IMR-90 (cell line): ENCODE measurements at regions not wholly inside any gene's neighbourhood (a gene's known extent, or its start where the extent isn't known, plus 50 kb on each side); places are given as distances from the start of the nearest gene placed in this dataset.

ENCODE experiments used
- ATAC-seq: fragments of 200-7000 bp; cut with Tn5 transposase; 2 replicates; pipeline ENCODE4 v1.9.1; 2020; ENCODE audit warnings: low read depth, mild to moderate bottlenecking, moderate library complexity
- BruUV-seq: library from RNA; stranded (reverse); fragments of 400-500 nt; replicated peaks from 2 replicates; lab custom pipeline; 2021; lab: Mats Ljungman, UMichigan
- CTCF ChIA-PET: fragments of 300-600 bp; formaldehyde crosslinking; extraction: SDS; loops from one replicate; lab custom pipeline; 2021; ENCODE audit warnings: antibody characterized with exemption; lab: Yijun Ruan, JAX
- POLR2A ChIA-PET: fragments of 300-600 bp; sonication (Branson Sonifier 250); formaldehyde crosslinking; loops from one replicate; lab custom pipeline; 2022; ENCODE audit warnings: antibody characterized with exemption; ENCODE audit not compliant: unreplicated experiment; lab: Charles Lee
- DNase-seq: peaks from one replicate; pipeline ENCODE4 v3.0.0; 2013
- H2AFZ ChIP-seq: replicated peaks from 2 replicates; pipeline ENCODE3; 2013; ENCODE audit warnings: low read length, mild to moderate bottlenecking; ENCODE audit not compliant: poor library complexity
- H2AK5ac ChIP-seq: 2 replicates; pipeline ENCODE4 v1.6.1; 2013; ENCODE audit warnings: low read depth, low read length, inconsistent platforms
- H2AK9ac ChIP-seq: replicated peaks from 2 replicates; pipeline ENCODE3; 2013; ENCODE audit warnings: mild to moderate bottlenecking, low read depth, low read length, moderate library complexity; ENCODE audit not compliant: poor library complexity
- H2BK120ac ChIP-seq: 2 replicates; pipeline ENCODE4 v1.6.1; 2013; ENCODE audit warnings: low read depth, low read length, inconsistent platforms
- H2BK15ac ChIP-seq: 3 replicates; pipeline ENCODE4 v1.6.1; 2013; ENCODE audit warnings: low read depth, low read length, inconsistent platforms
- H2BK20ac ChIP-seq: 2 replicates; pipeline ENCODE4 v1.6.1; 2013; ENCODE audit warnings: low read depth, mild to moderate bottlenecking, inconsistent platforms, low read length, moderate library complexity
- H2BK5ac ChIP-seq: 2 replicates; pipeline ENCODE4 v1.6.1; 2013; ENCODE audit warnings: mild to moderate bottlenecking, low read depth, low read length, inconsistent platforms; ENCODE audit not compliant: poor library complexity, severe bottlenecking
- H3K14ac ChIP-seq: replicated peaks from 2 replicates; pipeline ENCODE4 v1.6.1; 2013; ENCODE audit warnings: low read depth, low read length, inconsistent platforms
- H3K18ac ChIP-seq: 2 replicates; pipeline ENCODE4 v1.6.1; 2013; ENCODE audit warnings: low read depth, low read length, control low read depth
- H3K23ac ChIP-seq: 2 replicates; pipeline ENCODE4 v1.6.1; 2013; ENCODE audit warnings: low read depth, low read length, inconsistent platforms
- H3K27ac ChIP-seq: 2 replicates; pipeline ENCODE4 v1.5.1; 2013; ENCODE audit warnings: mild to moderate bottlenecking, control low read depth, low read length; ENCODE audit not compliant: insufficient read depth
- H3K27me3 ChIP-seq: 2 replicates; pipeline ENCODE4 v1.6.1; 2013; ENCODE audit warnings: low read length; ENCODE audit not compliant: control insufficient read depth, insufficient read depth
- H3K36me3 ChIP-seq: 2 replicates; pipeline ENCODE4 v1.6.1; 2013; ENCODE audit warnings: low read length, mixed read lengths; ENCODE audit not compliant: control insufficient read depth, insufficient read depth
- H3K4ac ChIP-seq: 2 replicates; pipeline ENCODE4 v1.6.1; 2013; ENCODE audit warnings: low read depth, low read length, inconsistent platforms
- H3K4me1 ChIP-seq: 2 replicates; pipeline ENCODE4 v1.6.1; 2013; ENCODE audit warnings: low read length, mixed read lengths; ENCODE audit not compliant: control insufficient read depth, insufficient read depth
- H3K4me2 ChIP-seq: 2 replicates; pipeline ENCODE4 v1.6.1; 2013; ENCODE audit warnings: low read depth, mild to moderate bottlenecking, control low read depth, low read length, moderate library complexity
- H3K4me3 ChIP-seq: 2 replicates; pipeline ENCODE4 v1.5.1; 2013; ENCODE audit warnings: low read depth, mild to moderate bottlenecking, control low read depth, low read length, moderate library complexity; ENCODE audit not compliant: insufficient read depth
- H3K56ac ChIP-seq: 2 replicates; pipeline ENCODE4 v1.6.1; 2013; ENCODE audit warnings: low read length, inconsistent platforms; ENCODE audit not compliant: insufficient read depth; ENCODE audit errors: extremely low read depth
- H3K79me1 ChIP-seq, 2 experiments: 2 replicates each; pipeline ENCODE4 v1.6.1; 2013; ENCODE audit warnings: low read length in 2 of 2, inconsistent platforms in 1 of 2, low read depth in 1 of 2
- H3K9ac ChIP-seq: 2 replicates; pipeline ENCODE4 v1.6.1; 2013; ENCODE audit warnings: low read depth, low read length, control low read depth
- H3K9me1 ChIP-seq: 2 replicates; pipeline ENCODE4 v1.6.1; 2013; ENCODE audit warnings: low read length, inconsistent platforms; ENCODE audit not compliant: insufficient read depth
- H3K9me3 ChIP-seq: 2 replicates; pipeline ENCODE4 v1.6.1; 2013; ENCODE audit warnings: low read length; ENCODE audit not compliant: control insufficient read depth, insufficient read depth
- H4K20me1 ChIP-seq: 2 replicates; pipeline ENCODE4 v1.6.1; 2013; ENCODE audit warnings: low read length, inconsistent platforms; ENCODE audit not compliant: insufficient read depth
- H4K5ac ChIP-seq: 2 replicates; pipeline ENCODE4 v1.6.1; 2013; ENCODE audit warnings: mild to moderate bottlenecking, low read depth, low read length, control low read depth
- H4K8ac ChIP-seq, 2 experiments: 2 replicates each; pipeline ENCODE4 v1.6.1; 2013; ENCODE audit warnings: low read depth in 2 of 2, low read length in 2 of 2, control low read depth in 1 of 2, inconsistent platforms in 1 of 2
- H4K91ac ChIP-seq: 2 replicates; pipeline ENCODE4 v1.6.1; 2013; ENCODE audit warnings: low read depth, low read length, inconsistent platforms; ENCODE audit not compliant: insufficient read depth
- BHLHE40 ChIP-seq: fragments of 150-350 bp; IDR thresholded peaks from 2 replicates; pipeline ENCODE4 v1.6.1; 2016; ENCODE audit warnings: mild to moderate bottlenecking, low read depth, low read length
- CEBPB ChIP-seq: IDR thresholded peaks from 2 replicates; pipeline ENCODE4 v1.6.1; 2012; ENCODE audit warnings: low read depth, low read length, improper control_type of control experiment
- CHD1 ChIP-seq: IDR thresholded peaks from 2 replicates; pipeline ENCODE4 v1.6.1; 2012; ENCODE audit warnings: low read depth, low read length, improper control_type of control experiment
- FOS ChIP-seq: fragments of 150-350 bp; IDR thresholded peaks from 2 replicates; pipeline ENCODE4 v1.6.1; 2016; ENCODE audit warnings: low read depth, low read length
- MAFK ChIP-seq: IDR thresholded peaks from 2 replicates; pipeline ENCODE4 v1.6.1; 2012; ENCODE audit warnings: low read depth, low read length, improper control_type of control experiment
- MAZ ChIP-seq: IDR thresholded peaks from 2 replicates; pipeline ENCODE4 v1.6.1; 2012; ENCODE audit warnings: low read depth, mild to moderate bottlenecking, low read length, improper control_type of control experiment, moderate library complexity, borderline replicate concordance
- MXI1 ChIP-seq: IDR thresholded peaks from 2 replicates; pipeline ENCODE4 v1.6.1; 2012; ENCODE audit warnings: low read depth, mild to moderate bottlenecking, low read length, moderate library complexity, borderline replicate concordance
- NFE2L2 ChIP-seq: fragments of 150-350 bp; IDR thresholded peaks from 2 replicates; pipeline ENCODE4 v1.6.1; 2016; ENCODE audit warnings: low read depth, mild to moderate bottlenecking, low read length
- POLR2A ChIP-seq: IDR thresholded peaks from 2 replicates; pipeline ENCODE4 v1.6.1; 2012; ENCODE audit warnings: mild to moderate bottlenecking, low read depth, low read length
- RAD21 ChIP-seq: IDR thresholded peaks from 2 replicates; pipeline ENCODE4 v1.6.1; 2012; ENCODE audit warnings: low read length, improper control_type of control experiment
- RCOR1 ChIP-seq: IDR thresholded peaks from 2 replicates; pipeline ENCODE4 v1.6.1; 2012; ENCODE audit warnings: mild to moderate bottlenecking, low read length, improper control_type of control experiment; ENCODE audit not compliant: insufficient replicate concordance
- RFX5 ChIP-seq: IDR thresholded peaks from 2 replicates; pipeline ENCODE4 v1.8.0; 2012; ENCODE audit warnings: low read depth, mild to moderate bottlenecking, low read length, moderate library complexity
- SMC3 ChIP-seq: fragments of 150-350 bp; IDR thresholded peaks from 2 replicates; pipeline ENCODE4 v1.6.1; 2016; ENCODE audit warnings: low read depth, mild to moderate bottlenecking, antibody characterized with exemption, low read length, moderate library complexity
- WGBS, 2 experiments: methylation state at CpG; one replicate each; pipeline versions ENCODE4 v1.1.5 to v1.1.7; 2013; ENCODE audit warnings: missing lambda C conversion rate in 2 of 2; ENCODE audit not compliant: insufficient read length in 1 of 2; ENCODE audit errors: extremely low coverage in 2 of 2; 5-methylcytosine and 5-hydroxymethylcytosine counted together
- dilution Hi-C: fragments of 300-500 bp; cut with HindIII; formaldehyde crosslinking; loops from one replicate; pipeline ENCODE4 v1.14.3; 2018; ENCODE audit warnings: low sequenced_read_pairs; ENCODE audit not compliant: unreplicated experiment
- in situ Hi-C: fragments of 300-500 bp; cut with MboI; formaldehyde crosslinking; loops from 3 replicates; pipeline ENCODE4 v1.14.3; 2019; ENCODE audit warnings: low sequenced_read_pairs, inconsistent platforms, mixed read lengths
- intact Hi-C: fragments of 100-400 bp; cut with micrococcal nuclease; formaldehyde crosslinking; loops from 2 replicates; pipeline ENCODE4 v1.10.0; 2022
- TF ChIP-seq, protein P1 (sequence below): fragments of 150-350 bp; IDR thresholded peaks from 2 replicates; pipeline ENCODE4 v1.6.1; 2016; ENCODE audit warnings: low read depth, mild to moderate bottlenecking, low read length, moderate library complexity, borderline replicate concordance
- TF ChIP-seq, protein P2 (sequence below): fragments of 150-350 bp; IDR thresholded peaks from 2 replicates; pipeline ENCODE4 v1.6.1; 2017; ENCODE audit warnings: mild to moderate bottlenecking, antibody characterized with exemption, low read length, low read depth

GRCh38 chr11:24145411-24145810 is 351.4 kb upstream of the LUZP2 start:
- H3K18ac ChIP-seq, result no peak overlapping the region
- H3K79me1 ChIP-seq, result no peaks in the 10 kb centered on the region
- H4K91ac ChIP-seq, result no peak overlapping the region
- intact Hi-C loops (no loop called here), in situ Hi-C loops (no loop called here), dilution Hi-C loops (no loop called here)
- ChIA-PET CTCF (interaction anchor here (0.6 kb wide), 1 partner anchor 175 kb away, joined by 5 read pairs; no protein-coding TSS in a partner anchor), POLR2A (no interaction called here)
- H4K20me1 ChIP-seq, result no peaks in the 10 kb centered on the region
- no peak overlapping the region for H4K5ac ChIP-seq
- no CpG with 5 or more reads among the region's 5 CpGs for WGBS, 2 experiments
- ATAC-seq, result no peak
- H2BK15ac ChIP-seq, result no peak overlapping the region
- no peak overlapping the region for H3K4me2 ChIP-seq
- no peak overlapping the region for H2AK9ac ChIP-seq
- no peak overlapping the region for H2AK5ac ChIP-seq
- no peak overlapping the region for H3K4ac ChIP-seq
- H4K8ac ChIP-seq, result no peak overlapping the region
- TF ChIP-seq MAFK, result no peak
- no peak for TF ChIP-seq RFX5
- no peak for TF ChIP-seq NFE2L2
- TF ChIP-seq, protein P1, sequence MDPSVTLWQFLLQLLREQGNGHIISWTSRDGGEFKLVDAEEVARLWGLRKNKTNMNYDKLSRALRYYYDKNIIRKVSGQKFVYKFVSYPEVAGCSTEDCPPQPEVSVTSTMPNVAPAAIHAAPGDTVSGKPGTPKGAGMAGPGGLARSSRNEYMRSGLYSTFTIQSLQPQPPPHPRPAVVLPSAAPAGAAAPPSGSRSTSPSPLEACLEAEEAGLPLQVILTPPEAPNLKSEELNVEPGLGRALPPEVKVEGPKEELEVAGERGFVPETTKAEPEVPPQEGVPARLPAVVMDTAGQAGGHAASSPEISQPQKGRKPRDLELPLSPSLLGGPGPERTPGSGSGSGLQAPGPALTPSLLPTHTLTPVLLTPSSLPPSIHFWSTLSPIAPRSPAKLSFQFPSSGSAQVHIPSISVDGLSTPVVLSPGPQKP, result no peak
- TF ChIP-seq MAZ, result no peak
- no peak for TF ChIP-seq RAD21
- no peak for TF ChIP-seq POLR2A
- no peak for TF ChIP-seq CEBPB
- no peak for TF ChIP-seq FOS
- no peak for TF ChIP-seq SMC3
- TF ChIP-seq BHLHE40, result no peak
- TF ChIP-seq, protein P2, sequence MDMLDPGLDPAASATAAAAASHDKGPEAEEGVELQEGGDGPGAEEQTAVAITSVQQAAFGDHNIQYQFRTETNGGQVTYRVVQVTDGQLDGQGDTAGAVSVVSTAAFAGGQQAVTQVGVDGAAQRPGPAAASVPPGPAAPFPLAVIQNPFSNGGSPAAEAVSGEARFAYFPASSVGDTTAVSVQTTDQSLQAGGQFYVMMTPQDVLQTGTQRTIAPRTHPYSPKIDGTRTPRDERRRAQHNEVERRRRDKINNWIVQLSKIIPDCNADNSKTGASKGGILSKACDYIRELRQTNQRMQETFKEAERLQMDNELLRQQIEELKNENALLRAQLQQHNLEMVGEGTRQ, result no peak
- TF ChIP-seq MXI1, result no peak
- TF ChIP-seq CHD1, result no peak
- no peak for TF ChIP-seq RCOR1
- H3K4me1 ChIP-seq, result no peaks in the 10 kb centered on the region
- peak; percentile 2 for DNase-seq
- H2BK5ac ChIP-seq, result no peak overlapping the region
- H2BK120ac ChIP-seq, result no peak overlapping the region
- no peak overlapping the region for H3K27ac ChIP-seq
- H3K9me3 ChIP-seq, result no peaks in the 10 kb centered on the region
- H3K9me1 ChIP-seq, result no peaks in the 10 kb centered on the region
- no peak overlapping the region for H3K14ac ChIP-seq
- H3K36me3 ChIP-seq, result no peaks in the 10 kb centered on the region
- H3K27me3 ChIP-seq, result no peaks in the 10 kb centered on the region
- H3K9ac ChIP-seq, result no peak overlapping the region
- no peak overlapping the region for H3K4me3 ChIP-seq
- H3K56ac ChIP-seq, result no peak overlapping the region
- H2AFZ ChIP-seq, result no peak overlapping the region
- H3K23ac ChIP-seq, result no peak overlapping the region
- H2BK20ac ChIP-seq, result no peak overlapping the region
- no TSS peak for BruUV-seq
